ENCODE measurements at regions not wholly inside any gene's neighbourhood (a gene's known extent, or its start where the extent isn't known, plus 50 kb on each side); places are given as distances from the start of the nearest gene placed in this dataset.

GRCh38 chr5:114038756-114039155 is 323.1 kb upstream of the KCNN2 start:
- Histone ChIP-seq H3K27ac (no peak overlapping the region), H3K4me1 (no peaks in the 10 kb centered on the region), H3K27me3 (no peaks in the 10 kb centered on the region), H3K36me3 (no peaks in the 10 kb centered on the region), H3K9me3 (peaks cover 0 to 7% (median 3%) of the 10 kb centered on the region in 4 donors), H3K4me3 (no peak overlapping the region)
- intact Hi-C loops (cut with DNase I; ENCODE audit: low total_unique reads): no loop called here
- 43 to 75% (median 68%) methylated on average over 1 to 2 of the region's 2 CpGs for WGBS, 5 donors
- no peak for DNase-seq
- TF ChIP-seq POLR2AphosphoS5 (IDR thresholded peaks at IDR 0.05) (no peak), EP300 (IDR thresholded peaks at IDR 0.05) (no peak), CTCF (IDR thresholded peaks at IDR 0.05) (no peak), POLR2A (IDR thresholded peaks at IDR 0.05) (no peak)

- intact Hi-C loops (cut with DNase I; ENCODE audit: low total_unique reads): no loop called here
- H3K9me3 ChIP-seq: no peaks in the 10 kb centered on the region
- no peak for TF ChIP-seq EP300 (IDR thresholded peaks at IDR 0.05)
- TF ChIP-seq POLR2A (IDR thresholded peaks at IDR 0.05): no peak
- TF ChIP-seq POLR2AphosphoS5 (IDR thresholded peaks at IDR 0.05): no peak
- TF ChIP-seq CTCF (IDR thresholded peaks at IDR 0.05): no peak
- no peak overlapping the region for H3K4me3 ChIP-seq
- no peak overlapping the region for H3K27ac ChIP-seq
- WGBS, 5 donors: 58 to 73% (median 63%) methylated on average over 2 of the region's 2 CpGs
- H3K27me3 ChIP-seq: peaks cover 0 to 11% (median 8%) of the 10 kb centered on the region in 3 donors
- no peak for DNase-seq
- peaks cover 0 to 13% (median 6%) of the 10 kb centered on the region in 4 donors for H3K4me1 ChIP-seq
- H3K36me3 ChIP-seq: no peaks in the 10 kb centered on the region
These were observed 311.8 kb upstream of the KCNN2 start for GRCh38 chr5:114050087-114050486.

GRCh38 chr5:114053372-114053771 is 308.5 kb upstream of the KCNN2 start:
- TF ChIP-seq POLR2A (IDR thresholded peaks at IDR 0.05) (no peak), POLR2AphosphoS5 (IDR thresholded peaks at IDR 0.05) (no peak), EP300 (IDR thresholded peaks at IDR 0.05) (no peak), CTCF (IDR thresholded peaks at IDR 0.05) (no peak)
- intact Hi-C loops (cut with DNase I; ENCODE audit: low total_unique reads): no loop called here

GRCh38 chr5:114054594-114054993 is 307.3 kb upstream of the KCNN2 start:
- intact Hi-C loops (cut with DNase I; ENCODE audit: low total_unique reads): no loop called here
- no peak for TF ChIP-seq POLR2AphosphoS5 (IDR thresholded peaks at IDR 0.05)
- no peak for TF ChIP-seq EP300 (IDR thresholded peaks at IDR 0.05)
- TF ChIP-seq CTCF (IDR thresholded peaks at IDR 0.05): no peak
- no peak for TF ChIP-seq POLR2A (IDR thresholded peaks at IDR 0.05)
- H3K4me3 ChIP-seq: no peak overlapping the region
- 40 to 62% (median 49%) methylated on average over 3 of the region's 3 CpGs for WGBS, 5 donors
- no peaks in the 10 kb centered on the region for H3K9me3 ChIP-seq
- H3K4me1 ChIP-seq: peaks cover 4 to 29% (median 18%) of the 10 kb centered on the region in 4 donors
- H3K36me3 ChIP-seq: no peaks in the 10 kb centered on the region
- no peak overlapping the region for H3K27ac ChIP-seq
- DNase-seq: no peak
- peaks cover 0 to 29% (median 24%) of the 10 kb centered on the region in 3 donors for H3K27me3 ChIP-seq

More at GRCh38 chr5:114053372-114053771, 308.5 kb upstream of the KCNN2 start:
- Histone ChIP-seq H3K4me3 (no peak overlapping the region), H3K27ac (peak overlapping the region in 1 of 5 donors; percentile 3), H3K36me3 (no peaks in the 10 kb centered on the region), H3K4me1 (peaks cover 4 to 29% (median 18%) of the 10 kb centered on the region in 4 donors), H3K9me3 (no peaks in the 10 kb centered on the region), H3K27me3 (peaks cover 0 to 29% (median 24%) of the 10 kb centered on the region in 3 donors)
- WGBS, 5 donors: 77 to 89% (median 88%) methylated on average over 4 of the region's 4 CpGs
- no peak for DNase-seq
